ENCODE measurements at regions not wholly inside any gene's neighbourhood (a gene's known extent, or its start where the extent isn't known, plus 50 kb on each side); places are given as distances from the start of the nearest gene placed in this dataset.

- Histone ChIP-seq H3K36me3 (no peaks in the 10 kb centered on the region), H3K27me3 (no peaks in the 10 kb centered on the region), H3K9me3 (no peaks in the 10 kb centered on the region), H3K4me1 (no peaks in the 10 kb centered on the region), H3K9ac (ENCODE audit: low read depth in 2 of 2, low read length in 2 of 2) (no peak overlapping the region), H3K4me3 (no peak overlapping the region), H3K27ac (no peak overlapping the region)
- intact Hi-C loops (cut with DNase I), result no loop called here
- no peak for TF ChIP-seq CTCF (IDR thresholded peaks at IDR 0.05)
- no peak for DNase-seq
Measured at GRCh38 chr2:234805836-234806235, 146.0 kb upstream of the SH3BP4 start.

- H3K36me3 ChIP-seq, result no peaks in the 10 kb centered on the region
- H3K9ac ChIP-seq (ENCODE audit: low read depth in 2 of 2, low read length in 2 of 2), result no peak overlapping the region
- no peak overlapping the region for H3K27ac ChIP-seq
- H3K4me3 ChIP-seq, result no peak overlapping the region
- intact Hi-C loops (cut with DNase I), result no loop called here
- no peaks in the 10 kb centered on the region for H3K4me1 ChIP-seq
- DNase-seq, result no peak
- H3K9me3 ChIP-seq, result no peaks in the 10 kb centered on the region
- TF ChIP-seq CTCF (IDR thresholded peaks at IDR 0.05), result no peak
- H3K27me3 ChIP-seq, result no peaks in the 10 kb centered on the region
Measured at GRCh38 chr2:234804704-234805103, 147.1 kb upstream of the SH3BP4 start.

- DNase-seq, result no peak
- no peak for TF ChIP-seq CTCF (IDR thresholded peaks at IDR 0.05)
- intact Hi-C loops (cut with DNase I), result no loop called here
- no peaks in the 10 kb centered on the region for H3K4me1 ChIP-seq
- no peak overlapping the region for H3K27ac ChIP-seq
- no peaks in the 10 kb centered on the region for H3K36me3 ChIP-seq
- no peaks in the 10 kb centered on the region for H3K27me3 ChIP-seq
- no peak overlapping the region for H3K4me3 ChIP-seq
- no peaks in the 10 kb centered on the region for H3K9me3 ChIP-seq
- no peak overlapping the region for H3K9ac ChIP-seq (ENCODE audit: low read depth in 2 of 2, low read length in 2 of 2)
Measured at GRCh38 chr2:234802845-234803171, 149.0 kb upstream of the SH3BP4 start.

- Histone ChIP-seq H3K27me3 (no peaks in the 10 kb centered on the region), H3K27ac (no peak overlapping the region), H3K4me1 (no peaks in the 10 kb centered on the region), H3K36me3 (no peaks in the 10 kb centered on the region), H3K4me3 (no peak overlapping the region), H3K9ac (ENCODE audit: low read depth in 2 of 2, low read length in 2 of 2) (no peak overlapping the region), H3K9me3 (no peaks in the 10 kb centered on the region)
- DNase-seq, result no peak
- intact Hi-C loops (cut with DNase I), result no loop called here
- TF ChIP-seq CTCF (IDR thresholded peaks at IDR 0.05), result no peak
Measured at GRCh38 chr2:234802071-234802844, 149.6 kb upstream of the SH3BP4 start.

GRCh38 chr2:234797566-234798250 lies 154.1 kb upstream of the SH3BP4 start:
- Histone ChIP-seq H3K4me3 (no peak overlapping the region), H3K9ac (ENCODE audit: low read depth in 2 of 2, low read length in 2 of 2) (no peak overlapping the region), H3K4me1 (no peaks in the 10 kb centered on the region), H3K36me3 (no peaks in the 10 kb centered on the region), H3K9me3 (no peaks in the 10 kb centered on the region), H3K27me3 (no peaks in the 10 kb centered on the region), H3K27ac (no peak overlapping the region)
- DNase-seq, result no peak
- intact Hi-C loops (cut with DNase I), result no loop called here
- TF ChIP-seq CTCF (IDR thresholded peaks at IDR 0.05), result no peak
